Endodermal cell (in vitro differentiated cells): ENCODE measurements at regions not wholly inside any gene's neighbourhood (a gene's known extent, or its start where the extent isn't known, plus 50 kb on each side); places are given as distances from the start of the nearest gene placed in this dataset.

Experiments
- DNase-seq: peaks from one replicate; pipeline ENCODE4 v3.0.0-alpha.2; 2017
- H3K27ac ChIP-seq: 2 replicates; pipeline ENCODE4 v1.5.1; 2013; ENCODE audit warnings: mild to moderate bottlenecking, low read depth, low read length, moderate library complexity
- H3K27me3 ChIP-seq: 2 replicates; pipeline ENCODE4 v1.6.1; 2013; ENCODE audit warnings: mild to moderate bottlenecking, low read length, moderate library complexity; ENCODE audit not compliant: insufficient read depth, control insufficient read depth, poor library complexity, severe bottlenecking
- H3K36me3 ChIP-seq: 2 replicates; pipeline ENCODE4 v1.7.0; 2013; ENCODE audit warnings: mild to moderate bottlenecking, low read length, moderate library complexity; ENCODE audit not compliant: control insufficient read depth, insufficient read depth
- H3K4me1 ChIP-seq: one replicate; pipeline ENCODE4 v1.7.0; 2013; ENCODE audit warnings: low read length; ENCODE audit not compliant: control insufficient read depth, insufficient read depth
- H3K4me3 ChIP-seq: 2 replicates; pipeline ENCODE4 v1.5.1; 2013; ENCODE audit warnings: mild to moderate bottlenecking, low read length, moderate library complexity
- H3K9ac ChIP-seq: 2 replicates; pipeline ENCODE4 v1.6.1; 2013; ENCODE audit warnings: mild to moderate bottlenecking, low read length, moderate library complexity; ENCODE audit not compliant: poor library complexity, severe bottlenecking; ENCODE audit errors: extremely low read depth
- H3K9me3 ChIP-seq: 2 replicates; pipeline ENCODE4 v1.6.1; 2013; ENCODE audit warnings: mild to moderate bottlenecking, low read length, moderate library complexity; ENCODE audit not compliant: control insufficient read depth
- H3K27ac Mint-ChIP-seq: 2 replicates; pipeline ENCODE4 v1.8.0; 2020; ENCODE audit warnings: mixed read lengths
- H3K27me3 Mint-ChIP-seq: 2 replicates; pipeline ENCODE4 v1.8.0; 2021; ENCODE audit warnings: mild to moderate bottlenecking, mixed read lengths; ENCODE audit not compliant: insufficient read depth
- H3K36me3 Mint-ChIP-seq: 2 replicates; pipeline ENCODE4 v1.8.0; 2020; ENCODE audit warnings: low read depth, mixed read lengths
- H3K4me1 Mint-ChIP-seq: 2 replicates; pipeline ENCODE4 v1.8.0; 2020; ENCODE audit warnings: mixed read lengths
- H3K4me3 Mint-ChIP-seq: 2 replicates; pipeline ENCODE4 v1.8.0; 2020; ENCODE audit warnings: mild to moderate bottlenecking, moderate library complexity, mixed read lengths
- H3K9me3 Mint-ChIP-seq: 2 replicates; pipeline ENCODE4 v1.8.0; 2020; ENCODE audit warnings: mild to moderate bottlenecking, mixed read lengths
- CTCF ChIP-seq: fragments of 200-600 bp; sonication (generic); conservative IDR thresholded peaks from 2 replicates; pipeline ENCODE4 v1.5.0; 2021; ENCODE audit warnings: antibody characterized with exemption, mild to moderate bottlenecking
- WGBS, 2 experiments: methylation state at CpG; one replicate each; pipeline versions ENCODE4 v1.1.5 to v1.1.7; 2013; ENCODE audit warnings: missing lambda C conversion rate in 2 of 2, mixed read lengths in 1 of 2; ENCODE audit not compliant: insufficient coverage in 1 of 2, insufficient read length in 1 of 2; 5-methylcytosine and 5-hydroxymethylcytosine counted together

GRCh38 chr7:136079478-136079892, 102.3 kb upstream of the MTPN start:
- no peaks in the 10 kb centered on the region for H3K4me1 Mint-ChIP-seq
- Histone ChIP-seq H3K27ac (no peak overlapping the region), H3K36me3 (no peaks in the 10 kb centered on the region), H3K9me3 (no peaks in the 10 kb centered on the region), H3K4me3 (no peak overlapping the region), H3K9ac (no peak overlapping the region), H3K27me3 (no peaks in the 10 kb centered on the region), H3K4me1 (no peaks in the 10 kb centered on the region)
- TF ChIP-seq CTCF: no peak
- H3K9me3 Mint-ChIP-seq: no peaks in the 10 kb centered on the region
- no peak overlapping the region for H3K27ac Mint-ChIP-seq
- no peaks in the 10 kb centered on the region for H3K27me3 Mint-ChIP-seq
- WGBS, 2 experiments: 79 to 93% methylated on average over 4 of the region's 4 CpGs
- H3K36me3 Mint-ChIP-seq: no peaks in the 10 kb centered on the region
- no peak for DNase-seq
- H3K4me3 Mint-ChIP-seq: no peak overlapping the region

- Mint-ChIP-seq H3K9me3 (no peaks in the 10 kb centered on the region), H3K36me3 (no peaks in the 10 kb centered on the region), H3K4me3 (no peak overlapping the region), H3K27ac (no peak overlapping the region), H3K27me3 (no peaks in the 10 kb centered on the region), H3K4me1 (no peaks in the 10 kb centered on the region)
- no peak overlapping the region for H3K9ac ChIP-seq
- no peak for DNase-seq
- no CpG with 5 or more reads among the region's 1 CpG for WGBS, 2 experiments
- no peaks in the 10 kb centered on the region for H3K27me3 ChIP-seq
- H3K4me3 ChIP-seq: no peak overlapping the region
- no peaks in the 10 kb centered on the region for H3K4me1 ChIP-seq
- H3K9me3 ChIP-seq: no peaks in the 10 kb centered on the region
- H3K36me3 ChIP-seq: no peaks in the 10 kb centered on the region
- no peak for TF ChIP-seq CTCF
- H3K27ac ChIP-seq: no peak overlapping the region
Measured at GRCh38 chr7:136079066-136079465, 101.9 kb upstream of the MTPN start.

- Mint-ChIP-seq H3K27me3 (no peaks in the 10 kb centered on the region), H3K36me3 (no peaks in the 10 kb centered on the region), H3K4me1 (no peaks in the 10 kb centered on the region), H3K27ac (no peak overlapping the region), H3K4me3 (no peak overlapping the region), H3K9me3 (no peaks in the 10 kb centered on the region)
- no peaks in the 10 kb centered on the region for H3K27me3 ChIP-seq
- H3K4me1 ChIP-seq: no peaks in the 10 kb centered on the region
- DNase-seq: no peak
- no peak overlapping the region for H3K9ac ChIP-seq
- no peak for TF ChIP-seq CTCF
- H3K9me3 ChIP-seq: no peaks in the 10 kb centered on the region
- WGBS, 2 experiments: 92 to 97% methylated on average over 4 of the region's 4 CpGs
- H3K4me3 ChIP-seq: no peak overlapping the region
- no peak overlapping the region for H3K27ac ChIP-seq
- H3K36me3 ChIP-seq: no peaks in the 10 kb centered on the region
Measured at GRCh38 chr7:136078630-136079029, 101.5 kb upstream of the MTPN start.
